Liver (tissue), 3 donors: ENCODE measurements at regions not wholly inside any gene's neighbourhood (a gene's known extent, or its start where the extent isn't known, plus 50 kb on each side); places are given as distances from the start of the nearest gene placed in this dataset.
"Not testable (repeated sequence)": the region's sequence is repeated elsewhere in the genome, so short reads cannot be mapped to it uniquely, and the experiment has no call there.

Experiments
- EGR1 ChIP-seq, 2 donors: IDR thresholded peaks; 2 replicates each; pipeline ENCODE4 v1.6.1; 2016 to 2018; ENCODE audit warnings: antibody characterized with exemption in 2 of 2, low read depth in 2 of 2
- GABPA ChIP-seq, 2 donors: IDR thresholded peaks in 1 of 2; conservative IDR thresholded peaks in 1 of 2; 2 replicates each; pipeline ENCODE4 v1.6.1; 2016; ENCODE audit warnings: antibody characterized with exemption in 2 of 2, mild to moderate bottlenecking in 1 of 2, moderate library complexity in 1 of 2
- JUND ChIP-seq, 2 donors: IDR thresholded peaks; 2 replicates each; pipeline ENCODE4 v1.6.1; 2016; ENCODE audit warnings: antibody characterized with exemption in 2 of 2
- SP1 ChIP-seq: IDR thresholded peaks from 2 replicates; pipeline ENCODE4 v1.6.1; 2018; ENCODE audit warnings: antibody characterized with exemption, mild to moderate bottlenecking
- TF ChIP-seq, protein P1 (sequence below): IDR thresholded peaks from 2 replicates; pipeline ENCODE4 v1.6.1; 2016; ENCODE audit warnings: antibody characterized with exemption
- TF ChIP-seq, protein P2 (sequence below): IDR thresholded peaks from 2 replicates; pipeline ENCODE4 v1.6.1; 2016; ENCODE audit warnings: antibody characterized with exemption
- TF ChIP-seq, protein P3 (sequence below): fragments of 150-350 bp; IDR thresholded peaks from 2 replicates; pipeline ENCODE4 v1.5.1; 2017; ENCODE audit warnings: improper control_type of control experiment, low read depth, low read length; ENCODE audit not compliant: missing input control
- donor health status: healthy.
- donor health status: healthy.

DNA sequence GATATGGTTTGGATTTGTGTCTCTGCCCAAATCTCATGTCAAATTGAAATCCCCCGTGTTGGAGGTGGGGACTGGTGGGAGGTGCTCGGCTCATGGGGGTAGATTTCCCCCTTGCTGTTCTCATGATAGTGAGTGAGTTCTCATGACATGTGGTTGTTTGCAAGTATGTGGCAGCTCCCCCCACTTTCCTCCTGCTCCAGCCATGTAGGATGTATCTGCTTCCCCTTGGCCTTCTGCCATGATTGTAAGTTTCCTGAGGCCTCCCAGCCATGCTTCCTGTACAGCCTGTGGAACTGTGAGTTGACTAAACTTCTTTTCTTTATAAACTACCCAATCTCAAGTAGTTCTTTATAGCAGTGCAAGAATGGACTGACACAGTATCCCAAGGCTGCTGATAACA is 55.9 kb downstream of the HES1 start:
- TF ChIP-seq, protein P1, sequence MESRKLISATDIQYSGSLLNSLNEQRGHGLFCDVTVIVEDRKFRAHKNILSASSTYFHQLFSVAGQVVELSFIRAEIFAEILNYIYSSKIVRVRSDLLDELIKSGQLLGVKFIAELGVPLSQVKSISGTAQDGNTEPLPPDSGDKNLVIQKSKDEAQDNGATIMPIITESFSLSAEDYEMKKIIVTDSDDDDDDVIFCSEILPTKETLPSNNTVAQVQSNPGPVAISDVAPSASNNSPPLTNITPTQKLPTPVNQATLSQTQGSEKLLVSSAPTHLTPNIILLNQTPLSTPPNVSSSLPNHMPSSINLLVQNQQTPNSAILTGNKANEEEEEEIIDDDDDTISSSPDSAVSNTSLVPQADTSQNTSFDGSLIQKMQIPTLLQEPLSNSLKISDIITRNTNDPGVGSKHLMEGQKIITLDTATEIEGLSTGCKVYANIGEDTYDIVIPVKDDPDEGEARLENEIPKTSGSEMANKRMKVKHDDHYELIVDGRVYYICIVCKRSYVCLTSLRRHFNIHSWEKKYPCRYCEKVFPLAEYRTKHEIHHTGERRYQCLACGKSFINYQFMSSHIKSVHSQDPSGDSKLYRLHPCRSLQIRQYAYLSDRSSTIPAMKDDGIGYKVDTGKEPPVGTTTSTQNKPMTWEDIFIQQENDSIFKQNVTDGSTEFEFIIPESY: not testable (repeated sequence)
- not testable (repeated sequence) for TF ChIP-seq SP1; GABPA (IDR thresholded peaks at IDR 0.05 in 1 of 2, conservative IDR thresholded peaks at IDR 0.05 in 1 of 2); JUND (IDR thresholded peaks at IDR 0.05); EGR1 (IDR thresholded peaks at IDR 0.05; ENCODE audit: low read depth in 2 of 2)
- TF ChIP-seq, protein P2, sequence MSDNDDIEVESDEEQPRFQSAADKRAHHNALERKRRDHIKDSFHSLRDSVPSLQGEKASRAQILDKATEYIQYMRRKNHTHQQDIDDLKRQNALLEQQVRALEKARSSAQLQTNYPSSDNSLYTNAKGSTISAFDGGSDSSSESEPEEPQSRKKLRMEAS: not testable (repeated sequence)
- TF ChIP-seq, protein P3, sequence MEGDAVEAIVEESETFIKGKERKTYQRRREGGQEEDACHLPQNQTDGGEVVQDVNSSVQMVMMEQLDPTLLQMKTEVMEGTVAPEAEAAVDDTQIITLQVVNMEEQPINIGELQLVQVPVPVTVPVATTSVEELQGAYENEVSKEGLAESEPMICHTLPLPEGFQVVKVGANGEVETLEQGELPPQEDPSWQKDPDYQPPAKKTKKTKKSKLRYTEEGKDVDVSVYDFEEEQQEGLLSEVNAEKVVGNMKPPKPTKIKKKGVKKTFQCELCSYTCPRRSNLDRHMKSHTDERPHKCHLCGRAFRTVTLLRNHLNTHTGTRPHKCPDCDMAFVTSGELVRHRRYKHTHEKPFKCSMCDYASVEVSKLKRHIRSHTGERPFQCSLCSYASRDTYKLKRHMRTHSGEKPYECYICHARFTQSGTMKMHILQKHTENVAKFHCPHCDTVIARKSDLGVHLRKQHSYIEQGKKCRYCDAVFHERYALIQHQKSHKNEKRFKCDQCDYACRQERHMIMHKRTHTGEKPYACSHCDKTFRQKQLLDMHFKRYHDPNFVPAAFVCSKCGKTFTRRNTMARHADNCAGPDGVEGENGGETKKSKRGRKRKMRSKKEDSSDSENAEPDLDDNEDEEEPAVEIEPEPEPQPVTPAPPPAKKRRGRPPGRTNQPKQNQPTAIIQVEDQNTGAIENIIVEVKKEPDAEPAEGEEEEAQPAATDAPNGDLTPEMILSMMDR: not testable (repeated sequence)
